H1 (cell line): ENCODE measurements at regions not wholly inside any gene's neighbourhood (a gene's known extent, or its start where the extent isn't known, plus 50 kb on each side); places are given as distances from the start of the nearest gene placed in this dataset.

ENCODE experiments used
- BRCA1 ChIP-seq: IDR thresholded peaks from 2 replicates; pipeline ENCODE4 v1.6.1; 2012; ENCODE audit warnings: low read depth, low read length, improper control_type of control experiment
- EP300 ChIP-seq, 2 experiments: IDR thresholded peaks; 1 replicate in 1 of 2; 2 replicates in 1 of 2; pipeline ENCODE4 v1.6.1; 2011 to 2012; ENCODE audit warnings: low read depth in 2 of 2, low read length in 2 of 2, mild to moderate bottlenecking in 2 of 2, borderline replicate concordance in 1 of 2, inconsistent platforms in 1 of 2, moderate library complexity in 1 of 2
- FOSL1 ChIP-seq: IDR thresholded peaks from 2 replicates; pipeline ENCODE4 v1.6.1; 2011; ENCODE audit warnings: mild to moderate bottlenecking, low read depth, low read length, moderate library complexity; ENCODE audit not compliant: insufficient read depth
- RBBP5 ChIP-seq: IDR thresholded peaks from 2 replicates; pipeline ENCODE4 v1.7.1; 2012; ENCODE audit warnings: low read depth, mild to moderate bottlenecking, inconsistent platforms, low read length, moderate library complexity, borderline replicate concordance
- TCF12 ChIP-seq: IDR thresholded peaks from 2 replicates; pipeline ENCODE4 v1.6.1; 2011; ENCODE audit warnings: low read depth, mild to moderate bottlenecking, low read length

DNA sequence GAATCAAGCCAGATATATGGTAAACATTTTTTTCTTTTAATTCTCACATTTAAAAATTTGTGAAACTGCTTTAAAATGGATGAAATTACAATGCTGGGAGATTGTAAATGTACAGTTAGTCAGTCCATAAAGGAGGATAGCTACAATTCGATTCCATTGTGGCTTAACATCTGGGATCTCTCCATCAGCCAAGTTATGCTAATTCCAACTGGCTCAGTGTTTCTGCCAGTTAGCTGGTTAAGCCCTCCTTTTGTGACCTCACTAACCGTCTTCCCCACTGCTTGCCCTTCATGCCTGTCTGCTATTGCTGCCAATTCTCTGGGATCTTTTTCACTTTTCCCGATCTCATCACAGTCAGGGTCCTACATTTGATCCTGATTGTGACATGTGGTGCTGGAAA, 1347.6 kb downstream of the CDH11 start:
- TF ChIP-seq FOSL1 (no peak), EP300 (IDR thresholded peaks at IDR 0.05; ENCODE audit: borderline replicate concordance in 1 of 2, low read depth in 2 of 2, low read length in 2 of 2) (no peak), TCF12 (no peak), BRCA1 (no peak), RBBP5 (no peak)
